ENCODE measurements at regions not wholly inside any gene's neighbourhood (a gene's known extent, or its start where the extent isn't known, plus 50 kb on each side); places are given as distances from the start of the nearest gene placed in this dataset.

- peaks cover 0 to 72% (median 21%) of the 10 kb centered on the region in 10 experiments; a peak in 13 of 20 replicates for H3K4me1 ChIP-seq
- no peaks in the 10 kb centered on the region for H3K36me3 ChIP-seq
- peak overlapping the region in 4 of 11 experiments; percentile 7 to 71 (median 40); a peak in 2 of 22 replicates for H3K4me2 ChIP-seq
- H3K27me3 ChIP-seq: peaks cover 96 to 100% (median 99%) of the 10 kb centered on the region in 11 experiments
- H3K9me3 ChIP-seq (replicated peaks in 1 of 11): peaks cover 0 to 14% (median 0%) of the 10 kb centered on the region in 11 experiments; a peak in 6 of 22 replicates
- H3K9ac ChIP-seq: no peak overlapping the region
- no peak overlapping the region for H3K4me3 ChIP-seq
- H3K27ac ChIP-seq: peak overlapping the region in 1 of 11 experiments; percentile 82; a peak in 3 of 22 replicates
- H4K20me1 ChIP-seq: no peaks in the 10 kb centered on the region; a peak in 1 of 22 replicates
- no peak for TF ChIP-seq Cebpa-rat (IDR thresholded peaks at IDR 0.05)
Measured at GRCh38 chrX:15909605-15910004, 55.0 kb upstream of the AP1S2 start.

- peaks cover 0 to 23% (median 0%) of the 10 kb centered on the region in 11 experiments; a peak in 7 of 22 replicates for H3K9me3 ChIP-seq (replicated peaks in 1 of 11)
- H3K27me3 ChIP-seq: peaks cover 96 to 100% (median 99%) of the 10 kb centered on the region in 11 experiments
- H3K4me3 ChIP-seq: no peak overlapping the region
- no peak overlapping the region for H3K9ac ChIP-seq
- no peaks in the 10 kb centered on the region; a peak in 1 of 22 replicates for H4K20me1 ChIP-seq
- peaks cover 0 to 72% (median 25%) of the 10 kb centered on the region in 10 experiments; a peak in 15 of 20 replicates for H3K4me1 ChIP-seq
- H3K36me3 ChIP-seq: no peaks in the 10 kb centered on the region
- H3K27ac ChIP-seq: peak overlapping the region in 3 of 11 experiments; percentile 3 to 17 (median 12); a peak in 2 of 22 replicates
- H3K4me2 ChIP-seq: peak overlapping the region in 3 of 11 experiments; percentile 1 to 64 (median 4); a peak in 3 of 22 replicates
- no peak for TF ChIP-seq Cebpa-rat (IDR thresholded peaks at IDR 0.05)
Measured at GRCh38 chrX:15908603-15909290, 54.1 kb upstream of the AP1S2 start.

GRCh38 chrX:15906041-15906943 lies 51.7 kb upstream of the AP1S2 start:
- no peak for TF ChIP-seq Cebpa-rat (IDR thresholded peaks at IDR 0.05)

More at GRCh38 chrX:15906041-15906943, 51.7 kb upstream of the AP1S2 start:
- Histone ChIP-seq H3K27ac (no peak overlapping the region), H3K9me3 (replicated peaks in 1 of 11) (peaks cover 11 to 29% (median 15%) of the 10 kb centered on the region in 11 experiments), H4K20me1 (no peaks in the 10 kb centered on the region; a peak in 1 of 22 replicates), H3K36me3 (no peaks in the 10 kb centered on the region), H3K4me2 (no peak overlapping the region), H3K4me3 (no peak overlapping the region), H3K9ac (no peak overlapping the region), H3K4me1 (peaks cover 4 to 66% (median 32%) of the 10 kb centered on the region in 10 experiments; a peak in 16 of 20 replicates), H3K27me3 (peaks cover 82 to 100% (median 97%) of the 10 kb centered on the region in 11 experiments)

Data from BLaER1 treated with 17β-estradiol and CSF1 and Interleukin-3, amounts not matched to agents 10 nM and 100 nM (cell line).